ENCODE measurements at regions not wholly inside any gene's neighbourhood (a gene's known extent, or its start where the extent isn't known, plus 50 kb on each side); places are given as distances from the start of the nearest gene placed in this dataset.

DNA sequence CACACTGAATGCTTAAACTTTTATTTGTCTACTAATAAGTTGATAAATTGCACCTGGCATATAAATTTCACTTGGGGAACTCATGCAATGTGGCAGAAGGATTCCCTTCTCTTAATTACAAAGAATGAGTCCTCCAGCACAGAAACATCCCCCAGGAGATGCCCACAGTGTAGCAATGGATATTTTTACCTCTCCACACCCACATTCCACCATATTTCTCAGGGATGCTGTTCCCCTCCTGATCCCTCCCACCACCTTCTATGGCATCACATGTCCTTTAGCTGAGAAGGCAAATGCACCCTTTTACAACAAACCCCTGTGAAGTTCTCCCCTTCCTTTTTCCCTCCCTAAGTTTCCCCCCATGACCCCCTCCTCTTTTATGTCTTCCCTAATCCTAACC, 56.1 kb upstream of the UBASH3B start:
- TF ChIP-seq, protein P1, sequence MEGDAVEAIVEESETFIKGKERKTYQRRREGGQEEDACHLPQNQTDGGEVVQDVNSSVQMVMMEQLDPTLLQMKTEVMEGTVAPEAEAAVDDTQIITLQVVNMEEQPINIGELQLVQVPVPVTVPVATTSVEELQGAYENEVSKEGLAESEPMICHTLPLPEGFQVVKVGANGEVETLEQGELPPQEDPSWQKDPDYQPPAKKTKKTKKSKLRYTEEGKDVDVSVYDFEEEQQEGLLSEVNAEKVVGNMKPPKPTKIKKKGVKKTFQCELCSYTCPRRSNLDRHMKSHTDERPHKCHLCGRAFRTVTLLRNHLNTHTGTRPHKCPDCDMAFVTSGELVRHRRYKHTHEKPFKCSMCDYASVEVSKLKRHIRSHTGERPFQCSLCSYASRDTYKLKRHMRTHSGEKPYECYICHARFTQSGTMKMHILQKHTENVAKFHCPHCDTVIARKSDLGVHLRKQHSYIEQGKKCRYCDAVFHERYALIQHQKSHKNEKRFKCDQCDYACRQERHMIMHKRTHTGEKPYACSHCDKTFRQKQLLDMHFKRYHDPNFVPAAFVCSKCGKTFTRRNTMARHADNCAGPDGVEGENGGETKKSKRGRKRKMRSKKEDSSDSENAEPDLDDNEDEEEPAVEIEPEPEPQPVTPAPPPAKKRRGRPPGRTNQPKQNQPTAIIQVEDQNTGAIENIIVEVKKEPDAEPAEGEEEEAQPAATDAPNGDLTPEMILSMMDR (IDR thresholded peaks at IDR 0.05) = no peak
- TF ChIP-seq POLR2A (IDR thresholded peaks at IDR 0.05) = no peak

All from ovary (tissue), 3 donors.